ENCODE measurements at regions not wholly inside any gene's neighbourhood (a gene's known extent, or its start where the extent isn't known, plus 50 kb on each side); places are given as distances from the start of the nearest gene placed in this dataset.

DNA sequence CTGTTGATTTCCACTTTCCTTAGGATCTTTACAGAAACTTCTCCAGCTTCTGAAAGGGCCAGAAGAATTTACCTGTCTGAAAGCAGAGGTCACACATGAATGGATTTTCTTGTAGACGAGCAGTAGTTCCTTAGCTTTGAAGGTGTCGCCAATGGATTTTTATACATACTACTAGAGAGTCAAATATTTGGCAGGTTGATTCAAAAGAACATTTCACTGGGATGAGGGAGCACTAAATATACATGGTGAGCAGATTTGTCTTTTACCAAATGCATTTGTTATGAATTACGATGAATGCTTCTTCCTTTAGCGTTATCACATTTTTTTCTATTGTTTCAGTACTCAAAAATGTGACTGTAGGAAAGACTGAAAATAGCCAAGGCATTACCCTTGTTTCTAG is 162.3 kb downstream of the PAX1 start:
- ATAC-seq (no peak), DNase-seq (no peak)
- H3K36me3 ChIP-seq (ENCODE audit: insufficient read depth in 1 of 2, low read depth in 1 of 2), result no peaks in the 10 kb centered on the region
- no peaks in the 10 kb centered on the region for H3K9me3 ChIP-seq
- H3K27ac ChIP-seq, result no peak overlapping the region
- no peaks in the 10 kb centered on the region for H3K4me1 ChIP-seq
- 78 to 86% (median 81%) methylated on average over 4 of the region's 4 CpGs for WGBS, 3 donors
- intact Hi-C loops (cut with DNase I), result no loop called here
- TF ChIP-seq, protein P1, sequence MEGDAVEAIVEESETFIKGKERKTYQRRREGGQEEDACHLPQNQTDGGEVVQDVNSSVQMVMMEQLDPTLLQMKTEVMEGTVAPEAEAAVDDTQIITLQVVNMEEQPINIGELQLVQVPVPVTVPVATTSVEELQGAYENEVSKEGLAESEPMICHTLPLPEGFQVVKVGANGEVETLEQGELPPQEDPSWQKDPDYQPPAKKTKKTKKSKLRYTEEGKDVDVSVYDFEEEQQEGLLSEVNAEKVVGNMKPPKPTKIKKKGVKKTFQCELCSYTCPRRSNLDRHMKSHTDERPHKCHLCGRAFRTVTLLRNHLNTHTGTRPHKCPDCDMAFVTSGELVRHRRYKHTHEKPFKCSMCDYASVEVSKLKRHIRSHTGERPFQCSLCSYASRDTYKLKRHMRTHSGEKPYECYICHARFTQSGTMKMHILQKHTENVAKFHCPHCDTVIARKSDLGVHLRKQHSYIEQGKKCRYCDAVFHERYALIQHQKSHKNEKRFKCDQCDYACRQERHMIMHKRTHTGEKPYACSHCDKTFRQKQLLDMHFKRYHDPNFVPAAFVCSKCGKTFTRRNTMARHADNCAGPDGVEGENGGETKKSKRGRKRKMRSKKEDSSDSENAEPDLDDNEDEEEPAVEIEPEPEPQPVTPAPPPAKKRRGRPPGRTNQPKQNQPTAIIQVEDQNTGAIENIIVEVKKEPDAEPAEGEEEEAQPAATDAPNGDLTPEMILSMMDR (IDR thresholded peaks at IDR 0.05), result no peak
- H3K27me3 ChIP-seq (ENCODE audit: insufficient read depth in 3 of 3, low read length in 2 of 3), result no peaks in the 10 kb centered on the region
- H3K4me3 ChIP-seq, result no peak overlapping the region

DNA sequence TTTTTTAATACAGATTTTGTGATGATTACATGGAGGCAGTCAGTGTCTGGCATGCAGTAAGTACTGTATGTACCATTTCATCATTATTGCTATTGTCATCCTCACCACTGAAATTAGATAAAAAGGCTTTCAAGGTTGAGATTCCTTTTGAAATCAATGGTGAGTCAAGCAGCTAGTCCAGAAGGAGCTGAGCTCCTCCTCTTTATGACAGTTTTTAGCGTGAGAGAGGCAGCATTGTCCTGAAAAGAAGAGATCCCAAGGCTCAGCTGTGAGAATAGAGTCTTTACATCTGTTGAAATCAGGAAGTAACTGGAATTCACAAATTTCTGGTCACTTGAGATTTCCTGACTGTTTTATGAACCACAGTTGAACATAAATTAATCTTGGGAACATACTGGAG is 161.9 kb downstream of the PAX1 start:
- Histone ChIP-seq H3K9me3 (no peaks in the 10 kb centered on the region), H3K36me3 (ENCODE audit: insufficient read depth in 1 of 2, low read depth in 1 of 2) (no peaks in the 10 kb centered on the region), H3K4me3 (no peak overlapping the region), H3K27ac (no peak overlapping the region), H3K27me3 (ENCODE audit: insufficient read depth in 3 of 3, low read length in 2 of 3) (no peaks in the 10 kb centered on the region), H3K4me1 (no peaks in the 10 kb centered on the region)
- DNase-seq, result no peak
- WGBS, 3 donors, result 32 to 39% (median 36%) methylated on average over 1 of the region's 1 CpG
- TF ChIP-seq, protein P1 (IDR thresholded peaks at IDR 0.05), result no peak
- ATAC-seq, result no peak
- intact Hi-C loops (cut with DNase I), result no loop called here

DNA sequence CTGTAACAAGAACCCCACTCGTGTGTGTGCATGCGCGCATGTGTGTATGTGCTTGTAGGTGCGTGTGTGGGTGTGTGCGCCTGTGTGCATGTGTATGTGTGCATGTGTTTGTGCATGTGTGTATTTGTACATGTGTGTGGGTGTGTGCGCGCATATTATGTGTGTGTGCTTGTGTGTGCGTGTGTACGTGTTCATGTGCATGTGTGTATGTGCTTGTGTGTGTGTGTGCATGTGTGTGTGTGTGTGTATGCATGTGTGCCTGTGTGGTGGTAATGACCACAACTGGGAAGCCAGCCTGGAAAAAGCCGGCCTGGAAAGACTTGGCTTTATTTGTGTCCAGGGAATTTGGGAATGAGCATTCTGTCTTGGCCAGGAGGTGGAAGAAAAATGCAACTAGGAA is 157.5 kb downstream of the PAX1 start:
- TF ChIP-seq, protein P1 (IDR thresholded peaks at IDR 0.05), result no peak
- Histone ChIP-seq H3K4me1 (no peaks in the 10 kb centered on the region), H3K27me3 (ENCODE audit: insufficient read depth in 3 of 3, low read length in 2 of 3) (no peaks in the 10 kb centered on the region), H3K27ac (no peak overlapping the region), H3K9me3 (no peaks in the 10 kb centered on the region), H3K4me3 (no peak overlapping the region), H3K36me3 (ENCODE audit: insufficient read depth in 1 of 2, low read depth in 1 of 2) (no peaks in the 10 kb centered on the region)
- 84 to 85% (median 84%) methylated on average over 10 of the region's 10 CpGs for WGBS, 3 donors
- DNase-seq, result no peak
- intact Hi-C loops (cut with DNase I), result no loop called here
- ATAC-seq, result no peak

DNA sequence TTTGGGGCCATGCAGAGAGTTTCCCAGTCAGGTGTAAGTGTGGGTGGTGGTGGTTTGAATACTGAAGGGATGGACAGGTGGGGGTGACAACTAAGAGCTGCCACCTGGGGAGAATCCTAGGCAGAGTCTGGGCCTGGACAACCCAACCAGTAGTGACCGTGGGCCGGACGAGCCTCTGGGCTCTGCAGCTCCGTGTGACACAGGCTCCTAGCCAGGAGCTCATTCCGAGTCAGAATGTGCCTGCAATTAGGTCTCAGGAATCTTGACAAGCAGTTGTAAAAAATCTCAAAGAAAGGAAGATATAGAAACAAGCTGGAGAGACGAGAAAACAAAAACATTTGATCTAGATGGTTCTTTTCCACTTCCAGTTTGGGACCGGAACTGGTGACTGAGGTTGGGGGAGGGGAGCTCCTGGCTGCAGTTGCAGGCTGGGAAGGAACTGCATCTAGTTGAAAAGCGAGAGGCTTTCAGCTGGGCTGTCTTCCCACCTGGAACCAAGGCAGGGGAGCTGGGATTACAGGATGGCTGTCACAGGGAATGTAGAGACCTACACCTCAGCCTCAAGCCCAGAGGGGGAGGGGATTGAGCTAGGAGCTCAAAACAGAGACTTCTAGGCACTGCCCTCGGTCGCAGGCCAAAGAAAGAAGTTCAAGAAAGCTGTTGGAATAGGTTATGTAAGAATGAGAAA is 156.9 kb downstream of the PAX1 start:
- DNase-seq, result no peak
- TF ChIP-seq, protein P1 (IDR thresholded peaks at IDR 0.05), result no peak
- 28 to 47% (median 32%) methylated on average over 10 of the region's 10 CpGs for WGBS, 3 donors
- Histone ChIP-seq H3K27me3 (ENCODE audit: insufficient read depth in 3 of 3, low read length in 2 of 3) (no peaks in the 10 kb centered on the region), H3K4me1 (no peaks in the 10 kb centered on the region), H3K9me3 (no peaks in the 10 kb centered on the region), H3K4me3 (no peak overlapping the region), H3K36me3 (ENCODE audit: insufficient read depth in 1 of 2, low read depth in 1 of 2) (no peaks in the 10 kb centered on the region), H3K27ac (no peak overlapping the region)
- intact Hi-C loops (cut with DNase I), result no loop called here
- ATAC-seq, result no peak

DNA sequence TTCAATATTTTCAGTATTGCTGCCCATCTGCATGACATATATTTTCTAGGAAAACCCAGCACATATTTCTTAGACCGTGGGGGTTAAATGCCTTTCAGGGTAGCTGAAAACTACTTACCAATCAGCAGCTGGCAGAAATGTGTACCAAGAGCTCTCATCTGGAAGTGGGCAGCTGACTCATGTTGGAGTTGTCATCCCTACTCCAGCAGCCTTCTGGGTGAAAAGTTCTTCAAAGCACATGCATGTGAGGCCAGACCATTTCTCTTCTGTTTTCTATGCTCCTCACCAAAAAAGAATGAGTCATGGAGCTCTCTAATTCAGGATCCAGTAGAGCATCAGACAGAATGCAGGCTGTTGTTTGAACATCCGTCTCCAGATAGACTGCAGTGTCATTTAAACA is 135.5 kb downstream of the PAX1 start:
- H3K9me3 ChIP-seq, result peaks cover 4% of the 10 kb centered on the region
- no peak for ATAC-seq
- no peak for DNase-seq
- intact Hi-C loops (cut with DNase I), result no loop called here
- TF ChIP-seq, protein P1 (IDR thresholded peaks at IDR 0.05), result no peak
- H3K4me1 ChIP-seq, result no peaks in the 10 kb centered on the region
- WGBS, 3 donors, result 60 to 66% (median 63%) methylated on average over 2 of the region's 2 CpGs
- no peak overlapping the region for H3K27ac ChIP-seq
- H3K4me3 ChIP-seq, result no peak overlapping the region
- H3K27me3 ChIP-seq (ENCODE audit: insufficient read depth in 3 of 3, low read length in 2 of 3), result no peaks in the 10 kb centered on the region
- no peaks in the 10 kb centered on the region for H3K36me3 ChIP-seq (ENCODE audit: insufficient read depth in 1 of 2, low read depth in 1 of 2)
